ENCODE measurements at regions not wholly inside any gene's neighbourhood (a gene's known extent, or its start where the extent isn't known, plus 50 kb on each side); places are given as distances from the start of the nearest gene placed in this dataset.

DNA sequence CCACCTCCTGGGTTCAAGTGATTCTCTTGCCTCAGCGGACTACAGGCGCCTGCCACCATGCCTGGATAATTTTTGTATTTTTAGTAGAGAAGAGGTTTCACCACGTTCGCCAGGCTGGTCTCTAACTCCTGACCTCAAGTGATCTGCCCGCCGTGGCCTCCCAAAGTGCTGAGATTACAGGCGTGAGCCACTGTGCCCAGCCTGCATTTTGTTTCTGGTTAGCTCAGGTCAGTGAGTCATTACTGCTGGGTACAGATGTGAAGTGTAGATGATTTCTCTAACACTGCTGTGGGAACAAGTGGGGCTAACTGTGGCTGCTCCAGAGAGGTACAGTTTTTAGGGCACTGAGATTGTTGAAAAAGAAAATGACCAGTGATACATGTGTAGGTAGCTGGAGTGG is 188.6 kb downstream of the PRL start:
- H3K9ac ChIP-seq: no peak overlapping the region
- DNase-seq: no peak
- no peaks in the 10 kb centered on the region for H3K9me2 ChIP-seq
- H3K79me2 ChIP-seq (ENCODE audit: insufficient read depth): no peaks in the 10 kb centered on the region
- peaks cover 0 to 5% of the 10 kb centered on the region in 2 experiments for H3K36me3 ChIP-seq (replicated peaks in 1 of 2; ENCODE audit: control insufficient read depth in 1 of 2, insufficient read depth in 2 of 2, low read length in 1 of 2)
- no peaks in the 10 kb centered on the region for H4K20me1 ChIP-seq (ENCODE audit: insufficient read depth)
- ChIA-PET CTCF (no interaction called here), POLR2A (no interaction called here)
- no peak overlapping the region for H3K4me3 ChIP-seq (ENCODE audit: low read depth in 2 of 2, low read length in 1 of 2)
- WGBS (ENCODE audit: low lambda C conversion rate): 97% methylated on average over 7 of the region's 7 CpGs
- no peak overlapping the region for H3K4me2 ChIP-seq
- no peak overlapping the region for H2AFZ ChIP-seq (ENCODE audit: low read depth)
- TF ChIP-seq POLR2AphosphoS5 (IDR thresholded peaks at IDR 0.05; ENCODE audit: low read depth, low read length): no peak
- TF ChIP-seq CHD2 (IDR thresholded peaks at IDR 0.05; ENCODE audit: low read length, partially characterized antibody): no peak
- TF ChIP-seq RAD21 (IDR thresholded peaks at IDR 0.05; ENCODE audit: low read length): no peak
- H3K27me3 ChIP-seq (ENCODE audit: insufficient read depth): no peaks in the 10 kb centered on the region
- H3K9me3 ChIP-seq: no peaks in the 10 kb centered on the region
- H3K27ac ChIP-seq (ENCODE audit: low read depth in 2 of 2, low read length in 1 of 2): no peak overlapping the region
- H3K4me1 ChIP-seq (ENCODE audit: control insufficient read depth in 1 of 2, insufficient read depth in 2 of 2, low read depth in 1 of 2, low read length in 1 of 2): peaks cover 0 to 3% of the 10 kb centered on the region in 2 experiments; a peak in 1 of 4 replicates
- peaks cover 6% of the 10 kb centered on the region for H3F3A ChIP-seq (replicated peaks; ENCODE audit: insufficient read depth)

DNA sequence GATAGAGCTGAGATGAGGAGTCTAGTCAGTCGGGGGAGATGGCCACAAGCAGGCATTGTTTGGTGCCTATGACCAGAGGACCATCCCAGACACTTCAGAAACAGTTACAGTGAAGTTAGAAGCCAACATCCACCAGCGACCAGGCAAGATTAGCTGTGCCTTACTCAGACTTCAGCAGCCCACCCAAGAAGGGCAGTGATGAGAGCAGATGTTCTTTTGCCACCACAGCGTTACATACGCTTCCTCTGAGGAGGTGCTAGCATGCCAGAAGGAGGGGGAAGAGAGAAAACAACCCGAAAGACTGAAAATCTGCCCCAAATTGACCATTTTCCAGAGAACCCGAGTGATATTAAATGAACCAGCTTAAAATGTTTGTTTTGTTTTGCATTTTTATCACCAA is 186.8 kb downstream of the PRL start:
- Histone ChIP-seq H3K4me3 (ENCODE audit: low read depth in 2 of 2, low read length in 1 of 2) (no peak overlapping the region), H3K27ac (ENCODE audit: low read depth in 2 of 2, low read length in 1 of 2) (no peak overlapping the region), H4K20me1 (ENCODE audit: insufficient read depth) (no peaks in the 10 kb centered on the region), H3K4me1 (ENCODE audit: control insufficient read depth in 1 of 2, insufficient read depth in 2 of 2, low read depth in 1 of 2, low read length in 1 of 2) (peaks cover 0 to 3% of the 10 kb centered on the region in 2 experiments; a peak in 1 of 4 replicates), H2AFZ (ENCODE audit: low read depth) (no peak overlapping the region), H3K27me3 (ENCODE audit: insufficient read depth) (no peaks in the 10 kb centered on the region), H3K9me2 (no peaks in the 10 kb centered on the region), H3K9ac (no peak overlapping the region), H3K36me3 (replicated peaks in 1 of 2; ENCODE audit: control insufficient read depth in 1 of 2, insufficient read depth in 2 of 2, low read length in 1 of 2) (peaks cover 0 to 6% of the 10 kb centered on the region in 2 experiments), H3F3A (replicated peaks; ENCODE audit: insufficient read depth) (peaks cover 11% of the 10 kb centered on the region), H3K4me2 (no peak overlapping the region), H3K9me3 (no peaks in the 10 kb centered on the region), H3K79me2 (ENCODE audit: insufficient read depth) (no peaks in the 10 kb centered on the region)
- POLR2A ChIA-PET: no interaction called here
- CTCF ChIA-PET: interaction anchor here (0.6 kb wide), 1 partner anchor 1291 kb away, joined by 3 read pairs; no protein-coding TSS in a partner anchor
- TF ChIP-seq TEAD4 (IDR thresholded peaks at IDR 0.05; ENCODE audit: borderline replicate concordance, insufficient read depth) (no peak), RXRA (IDR thresholded peaks at IDR 0.05; ENCODE audit: borderline replicate concordance, low read depth) (no peak), EP300 (IDR thresholded peaks at IDR 0.05; ENCODE audit: borderline replicate concordance in 1 of 2, low read depth in 1 of 2, low read length in 1 of 2) (no peak), FOSL2 (IDR thresholded peaks at IDR 0.05; ENCODE audit: borderline replicate concordance, low read depth) (no peak), MXI1 (IDR thresholded peaks at IDR 0.05; ENCODE audit: low read depth, low read length) (no peak), YY1 (IDR thresholded peaks at IDR 0.05; ENCODE audit: low read depth) (no peak), TAF1 (IDR thresholded peaks at IDR 0.05; ENCODE audit: borderline replicate concordance, low read depth, low read length) (no peak), SMC3 (IDR thresholded peaks at IDR 0.05; ENCODE audit: low read depth, low read length) (no peak), RFX5 (IDR thresholded peaks at IDR 0.05; ENCODE audit: low read length) (no peak), JUND (IDR thresholded peaks at IDR 0.05) (no peak), NRF1 (IDR thresholded peaks at IDR 0.05; ENCODE audit: low read depth, low read length) (no peak), RAD21 (IDR thresholded peaks at IDR 0.05; ENCODE audit: low read length) (no peak), ELF1 (IDR thresholded peaks at IDR 0.05) (no peak), MEF2A (IDR thresholded peaks at IDR 0.05; ENCODE audit: borderline replicate concordance, low read depth) (no peak)
- TF ChIP-seq, protein P1, sequence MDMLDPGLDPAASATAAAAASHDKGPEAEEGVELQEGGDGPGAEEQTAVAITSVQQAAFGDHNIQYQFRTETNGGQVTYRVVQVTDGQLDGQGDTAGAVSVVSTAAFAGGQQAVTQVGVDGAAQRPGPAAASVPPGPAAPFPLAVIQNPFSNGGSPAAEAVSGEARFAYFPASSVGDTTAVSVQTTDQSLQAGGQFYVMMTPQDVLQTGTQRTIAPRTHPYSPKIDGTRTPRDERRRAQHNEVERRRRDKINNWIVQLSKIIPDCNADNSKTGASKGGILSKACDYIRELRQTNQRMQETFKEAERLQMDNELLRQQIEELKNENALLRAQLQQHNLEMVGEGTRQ (IDR thresholded peaks at IDR 0.05; ENCODE audit: borderline replicate concordance, low read depth, low read length): no peak
- TF ChIP-seq, protein P2, sequence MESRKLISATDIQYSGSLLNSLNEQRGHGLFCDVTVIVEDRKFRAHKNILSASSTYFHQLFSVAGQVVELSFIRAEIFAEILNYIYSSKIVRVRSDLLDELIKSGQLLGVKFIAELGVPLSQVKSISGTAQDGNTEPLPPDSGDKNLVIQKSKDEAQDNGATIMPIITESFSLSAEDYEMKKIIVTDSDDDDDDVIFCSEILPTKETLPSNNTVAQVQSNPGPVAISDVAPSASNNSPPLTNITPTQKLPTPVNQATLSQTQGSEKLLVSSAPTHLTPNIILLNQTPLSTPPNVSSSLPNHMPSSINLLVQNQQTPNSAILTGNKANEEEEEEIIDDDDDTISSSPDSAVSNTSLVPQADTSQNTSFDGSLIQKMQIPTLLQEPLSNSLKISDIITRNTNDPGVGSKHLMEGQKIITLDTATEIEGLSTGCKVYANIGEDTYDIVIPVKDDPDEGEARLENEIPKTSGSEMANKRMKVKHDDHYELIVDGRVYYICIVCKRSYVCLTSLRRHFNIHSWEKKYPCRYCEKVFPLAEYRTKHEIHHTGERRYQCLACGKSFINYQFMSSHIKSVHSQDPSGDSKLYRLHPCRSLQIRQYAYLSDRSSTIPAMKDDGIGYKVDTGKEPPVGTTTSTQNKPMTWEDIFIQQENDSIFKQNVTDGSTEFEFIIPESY (IDR thresholded peaks at IDR 0.05; ENCODE audit: borderline replicate concordance, low read depth): no peak
- TF ChIP-seq, protein P3, sequence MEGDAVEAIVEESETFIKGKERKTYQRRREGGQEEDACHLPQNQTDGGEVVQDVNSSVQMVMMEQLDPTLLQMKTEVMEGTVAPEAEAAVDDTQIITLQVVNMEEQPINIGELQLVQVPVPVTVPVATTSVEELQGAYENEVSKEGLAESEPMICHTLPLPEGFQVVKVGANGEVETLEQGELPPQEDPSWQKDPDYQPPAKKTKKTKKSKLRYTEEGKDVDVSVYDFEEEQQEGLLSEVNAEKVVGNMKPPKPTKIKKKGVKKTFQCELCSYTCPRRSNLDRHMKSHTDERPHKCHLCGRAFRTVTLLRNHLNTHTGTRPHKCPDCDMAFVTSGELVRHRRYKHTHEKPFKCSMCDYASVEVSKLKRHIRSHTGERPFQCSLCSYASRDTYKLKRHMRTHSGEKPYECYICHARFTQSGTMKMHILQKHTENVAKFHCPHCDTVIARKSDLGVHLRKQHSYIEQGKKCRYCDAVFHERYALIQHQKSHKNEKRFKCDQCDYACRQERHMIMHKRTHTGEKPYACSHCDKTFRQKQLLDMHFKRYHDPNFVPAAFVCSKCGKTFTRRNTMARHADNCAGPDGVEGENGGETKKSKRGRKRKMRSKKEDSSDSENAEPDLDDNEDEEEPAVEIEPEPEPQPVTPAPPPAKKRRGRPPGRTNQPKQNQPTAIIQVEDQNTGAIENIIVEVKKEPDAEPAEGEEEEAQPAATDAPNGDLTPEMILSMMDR (IDR thresholded peaks at IDR 0.05): no peak
- TF ChIP-seq, protein P4, sequence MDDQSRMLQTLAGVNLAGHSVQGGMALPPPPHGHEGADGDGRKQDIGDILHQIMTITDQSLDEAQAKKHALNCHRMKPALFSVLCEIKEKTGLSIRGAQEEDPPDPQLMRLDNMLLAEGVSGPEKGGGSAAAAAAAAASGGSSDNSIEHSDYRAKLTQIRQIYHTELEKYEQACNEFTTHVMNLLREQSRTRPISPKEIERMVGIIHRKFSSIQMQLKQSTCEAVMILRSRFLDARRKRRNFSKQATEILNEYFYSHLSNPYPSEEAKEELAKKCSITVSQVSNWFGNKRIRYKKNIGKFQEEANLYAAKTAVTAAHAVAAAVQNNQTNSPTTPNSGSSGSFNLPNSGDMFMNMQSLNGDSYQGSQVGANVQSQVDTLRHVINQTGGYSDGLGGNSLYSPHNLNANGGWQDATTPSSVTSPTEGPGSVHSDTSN (IDR thresholded peaks at IDR 0.05): no peak
- TF ChIP-seq, protein P5, sequence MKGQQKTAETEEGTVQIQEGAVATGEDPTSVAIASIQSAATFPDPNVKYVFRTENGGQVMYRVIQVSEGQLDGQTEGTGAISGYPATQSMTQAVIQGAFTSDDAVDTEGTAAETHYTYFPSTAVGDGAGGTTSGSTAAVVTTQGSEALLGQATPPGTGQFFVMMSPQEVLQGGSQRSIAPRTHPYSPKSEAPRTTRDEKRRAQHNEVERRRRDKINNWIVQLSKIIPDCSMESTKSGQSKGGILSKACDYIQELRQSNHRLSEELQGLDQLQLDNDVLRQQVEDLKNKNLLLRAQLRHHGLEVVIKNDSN (IDR thresholded peaks at IDR 0.05; ENCODE audit: borderline replicate concordance, low read depth): no peak
- DNase-seq: no peak
- 89% methylated on average over 6 of the region's 6 CpGs for WGBS (ENCODE audit: low lambda C conversion rate)
